IMR-90 (cell line): ENCODE measurements at regions not wholly inside any gene's neighbourhood (a gene's known extent, or its start where the extent isn't known, plus 50 kb on each side); places are given as distances from the start of the nearest gene placed in this dataset.

Source experiments
- ATAC-seq: fragments of 200-7000 bp; cut with Tn5 transposase; 2 replicates; pipeline ENCODE4 v1.9.1; 2020; ENCODE audit warnings: low read depth, mild to moderate bottlenecking, moderate library complexity
- BruUV-seq: library from RNA; stranded (reverse); fragments of 400-500 nt; replicated peaks from 2 replicates; lab custom pipeline; 2021; lab: Mats Ljungman, UMichigan
- CTCF ChIA-PET: fragments of 300-600 bp; formaldehyde crosslinking; extraction: SDS; loops from one replicate; lab custom pipeline; 2021; ENCODE audit warnings: antibody characterized with exemption; lab: Yijun Ruan, JAX
- POLR2A ChIA-PET: fragments of 300-600 bp; sonication (Branson Sonifier 250); formaldehyde crosslinking; loops from one replicate; lab custom pipeline; 2022; ENCODE audit warnings: antibody characterized with exemption; ENCODE audit not compliant: unreplicated experiment; lab: Charles Lee
- DNase-seq: peaks from one replicate; pipeline ENCODE4 v3.0.0; 2013
- H2AFZ ChIP-seq: replicated peaks from 2 replicates; pipeline ENCODE3; 2013; ENCODE audit warnings: low read length, mild to moderate bottlenecking; ENCODE audit not compliant: poor library complexity
- H2AK5ac ChIP-seq: 2 replicates; pipeline ENCODE4 v1.6.1; 2013; ENCODE audit warnings: low read depth, low read length, inconsistent platforms
- H2AK9ac ChIP-seq: replicated peaks from 2 replicates; pipeline ENCODE3; 2013; ENCODE audit warnings: mild to moderate bottlenecking, low read depth, low read length, moderate library complexity; ENCODE audit not compliant: poor library complexity
- H2BK120ac ChIP-seq: 2 replicates; pipeline ENCODE4 v1.6.1; 2013; ENCODE audit warnings: low read depth, low read length, inconsistent platforms
- H2BK15ac ChIP-seq: 3 replicates; pipeline ENCODE4 v1.6.1; 2013; ENCODE audit warnings: low read depth, low read length, inconsistent platforms
- H2BK20ac ChIP-seq: 2 replicates; pipeline ENCODE4 v1.6.1; 2013; ENCODE audit warnings: low read depth, mild to moderate bottlenecking, inconsistent platforms, low read length, moderate library complexity
- H2BK5ac ChIP-seq: 2 replicates; pipeline ENCODE4 v1.6.1; 2013; ENCODE audit warnings: mild to moderate bottlenecking, low read depth, low read length, inconsistent platforms; ENCODE audit not compliant: poor library complexity, severe bottlenecking
- H3K14ac ChIP-seq: replicated peaks from 2 replicates; pipeline ENCODE4 v1.6.1; 2013; ENCODE audit warnings: low read depth, low read length, inconsistent platforms
- H3K18ac ChIP-seq: 2 replicates; pipeline ENCODE4 v1.6.1; 2013; ENCODE audit warnings: low read depth, low read length, control low read depth
- H3K23ac ChIP-seq: 2 replicates; pipeline ENCODE4 v1.6.1; 2013; ENCODE audit warnings: low read depth, low read length, inconsistent platforms
- H3K27ac ChIP-seq: 2 replicates; pipeline ENCODE4 v1.5.1; 2013; ENCODE audit warnings: mild to moderate bottlenecking, control low read depth, low read length; ENCODE audit not compliant: insufficient read depth
- H3K27me3 ChIP-seq: 2 replicates; pipeline ENCODE4 v1.6.1; 2013; ENCODE audit warnings: low read length; ENCODE audit not compliant: control insufficient read depth, insufficient read depth
- H3K36me3 ChIP-seq: 2 replicates; pipeline ENCODE4 v1.6.1; 2013; ENCODE audit warnings: low read length, mixed read lengths; ENCODE audit not compliant: control insufficient read depth, insufficient read depth
- H3K4ac ChIP-seq: 2 replicates; pipeline ENCODE4 v1.6.1; 2013; ENCODE audit warnings: low read depth, low read length, inconsistent platforms
- H3K4me1 ChIP-seq: 2 replicates; pipeline ENCODE4 v1.6.1; 2013; ENCODE audit warnings: low read length, mixed read lengths; ENCODE audit not compliant: control insufficient read depth, insufficient read depth
- H3K4me2 ChIP-seq: 2 replicates; pipeline ENCODE4 v1.6.1; 2013; ENCODE audit warnings: low read depth, mild to moderate bottlenecking, control low read depth, low read length, moderate library complexity
- H3K4me3 ChIP-seq: 2 replicates; pipeline ENCODE4 v1.5.1; 2013; ENCODE audit warnings: low read depth, mild to moderate bottlenecking, control low read depth, low read length, moderate library complexity; ENCODE audit not compliant: insufficient read depth
- H3K56ac ChIP-seq: 2 replicates; pipeline ENCODE4 v1.6.1; 2013; ENCODE audit warnings: low read length, inconsistent platforms; ENCODE audit not compliant: insufficient read depth; ENCODE audit errors: extremely low read depth
- H3K79me1 ChIP-seq, 2 experiments: 2 replicates each; pipeline ENCODE4 v1.6.1; 2013; ENCODE audit warnings: low read length in 2 of 2, inconsistent platforms in 1 of 2, low read depth in 1 of 2
- H3K9ac ChIP-seq: 2 replicates; pipeline ENCODE4 v1.6.1; 2013; ENCODE audit warnings: low read depth, low read length, control low read depth
- H3K9me1 ChIP-seq: 2 replicates; pipeline ENCODE4 v1.6.1; 2013; ENCODE audit warnings: low read length, inconsistent platforms; ENCODE audit not compliant: insufficient read depth
- H3K9me3 ChIP-seq: 2 replicates; pipeline ENCODE4 v1.6.1; 2013; ENCODE audit warnings: low read length; ENCODE audit not compliant: control insufficient read depth, insufficient read depth
- H4K20me1 ChIP-seq: 2 replicates; pipeline ENCODE4 v1.6.1; 2013; ENCODE audit warnings: low read length, inconsistent platforms; ENCODE audit not compliant: insufficient read depth
- H4K5ac ChIP-seq: 2 replicates; pipeline ENCODE4 v1.6.1; 2013; ENCODE audit warnings: mild to moderate bottlenecking, low read depth, low read length, control low read depth
- H4K8ac ChIP-seq, 2 experiments: 2 replicates each; pipeline ENCODE4 v1.6.1; 2013; ENCODE audit warnings: low read depth in 2 of 2, low read length in 2 of 2, control low read depth in 1 of 2, inconsistent platforms in 1 of 2
- H4K91ac ChIP-seq: 2 replicates; pipeline ENCODE4 v1.6.1; 2013; ENCODE audit warnings: low read depth, low read length, inconsistent platforms; ENCODE audit not compliant: insufficient read depth
- BHLHE40 ChIP-seq: fragments of 150-350 bp; IDR thresholded peaks from 2 replicates; pipeline ENCODE4 v1.6.1; 2016; ENCODE audit warnings: mild to moderate bottlenecking, low read depth, low read length
- CEBPB ChIP-seq: IDR thresholded peaks from 2 replicates; pipeline ENCODE4 v1.6.1; 2012; ENCODE audit warnings: low read depth, low read length, improper control_type of control experiment
- CHD1 ChIP-seq: IDR thresholded peaks from 2 replicates; pipeline ENCODE4 v1.6.1; 2012; ENCODE audit warnings: low read depth, low read length, improper control_type of control experiment
- FOS ChIP-seq: fragments of 150-350 bp; IDR thresholded peaks from 2 replicates; pipeline ENCODE4 v1.6.1; 2016; ENCODE audit warnings: low read depth, low read length
- MAFK ChIP-seq: IDR thresholded peaks from 2 replicates; pipeline ENCODE4 v1.6.1; 2012; ENCODE audit warnings: low read depth, low read length, improper control_type of control experiment
- MAZ ChIP-seq: IDR thresholded peaks from 2 replicates; pipeline ENCODE4 v1.6.1; 2012; ENCODE audit warnings: low read depth, mild to moderate bottlenecking, low read length, improper control_type of control experiment, moderate library complexity, borderline replicate concordance
- MXI1 ChIP-seq: IDR thresholded peaks from 2 replicates; pipeline ENCODE4 v1.6.1; 2012; ENCODE audit warnings: low read depth, mild to moderate bottlenecking, low read length, moderate library complexity, borderline replicate concordance
- NFE2L2 ChIP-seq: fragments of 150-350 bp; IDR thresholded peaks from 2 replicates; pipeline ENCODE4 v1.6.1; 2016; ENCODE audit warnings: low read depth, mild to moderate bottlenecking, low read length
- POLR2A ChIP-seq: IDR thresholded peaks from 2 replicates; pipeline ENCODE4 v1.6.1; 2012; ENCODE audit warnings: mild to moderate bottlenecking, low read depth, low read length
- RAD21 ChIP-seq: IDR thresholded peaks from 2 replicates; pipeline ENCODE4 v1.6.1; 2012; ENCODE audit warnings: low read length, improper control_type of control experiment
- RCOR1 ChIP-seq: IDR thresholded peaks from 2 replicates; pipeline ENCODE4 v1.6.1; 2012; ENCODE audit warnings: mild to moderate bottlenecking, low read length, improper control_type of control experiment; ENCODE audit not compliant: insufficient replicate concordance
- RFX5 ChIP-seq: IDR thresholded peaks from 2 replicates; pipeline ENCODE4 v1.8.0; 2012; ENCODE audit warnings: low read depth, mild to moderate bottlenecking, low read length, moderate library complexity
- SMC3 ChIP-seq: fragments of 150-350 bp; IDR thresholded peaks from 2 replicates; pipeline ENCODE4 v1.6.1; 2016; ENCODE audit warnings: low read depth, mild to moderate bottlenecking, antibody characterized with exemption, low read length, moderate library complexity
- WGBS, 2 experiments: methylation state at CpG; one replicate each; pipeline versions ENCODE4 v1.1.5 to v1.1.7; 2013; ENCODE audit warnings: missing lambda C conversion rate in 2 of 2; ENCODE audit not compliant: insufficient read length in 1 of 2; ENCODE audit errors: extremely low coverage in 2 of 2; 5-methylcytosine and 5-hydroxymethylcytosine counted together
- dilution Hi-C: fragments of 300-500 bp; cut with HindIII; formaldehyde crosslinking; loops from one replicate; pipeline ENCODE4 v1.14.3; 2018; ENCODE audit warnings: low sequenced_read_pairs; ENCODE audit not compliant: unreplicated experiment
- in situ Hi-C: fragments of 300-500 bp; cut with MboI; formaldehyde crosslinking; loops from 3 replicates; pipeline ENCODE4 v1.14.3; 2019; ENCODE audit warnings: low sequenced_read_pairs, inconsistent platforms, mixed read lengths
- intact Hi-C: fragments of 100-400 bp; cut with micrococcal nuclease; formaldehyde crosslinking; loops from 2 replicates; pipeline ENCODE4 v1.10.0; 2022
- TF ChIP-seq, protein P1 (sequence below): fragments of 150-350 bp; IDR thresholded peaks from 2 replicates; pipeline ENCODE4 v1.6.1; 2016; ENCODE audit warnings: low read depth, mild to moderate bottlenecking, low read length, moderate library complexity, borderline replicate concordance
- TF ChIP-seq, protein P2 (sequence below): conservative IDR thresholded peaks from 2 replicates; pipeline ENCODE4 v1.5.1; 2012; ENCODE audit warnings: mild to moderate bottlenecking, low read depth, low read length, improper control_type of control experiment

DNA sequence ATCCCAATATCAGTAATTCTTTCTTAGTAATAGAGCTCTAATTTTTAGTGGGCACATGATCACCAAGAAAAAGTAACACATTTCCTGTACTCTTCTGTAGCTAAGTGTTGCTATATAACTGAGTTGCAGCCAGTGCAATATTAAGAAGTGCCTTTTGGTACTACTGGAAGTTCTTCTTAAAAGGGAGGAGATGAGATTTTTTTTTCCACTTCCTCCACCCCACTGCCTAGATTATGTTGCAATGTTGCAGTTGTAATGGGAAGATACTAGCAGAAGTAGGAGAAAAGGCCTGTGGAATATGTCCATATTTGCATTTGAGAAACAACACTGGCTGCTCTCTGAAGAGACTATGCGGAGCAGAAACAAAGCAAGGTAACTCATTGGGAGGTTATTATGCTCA is 280.6 kb upstream of the ANO5 start:
- ATAC-seq = no peak
- peaks cover 4% of the 10 kb centered on the region for H3K9me3 ChIP-seq
- no peaks in the 10 kb centered on the region for H3K36me3 ChIP-seq
- no peak overlapping the region for H3K4me3 ChIP-seq
- no peak overlapping the region for H4K91ac ChIP-seq
- H2BK15ac ChIP-seq = no peak overlapping the region
- no CpG with 5 or more reads among the region's 1 CpG for WGBS, 2 experiments
- no peaks in the 10 kb centered on the region for H3K9me1 ChIP-seq
- no peak overlapping the region for H2AK9ac ChIP-seq
- TF ChIP-seq CEBPB (no peak), FOS (no peak), RAD21 (no peak), MAZ (no peak), MAFK (no peak), CHD1 (no peak), MXI1 (no peak), RCOR1 (no peak), NFE2L2 (no peak), POLR2A (no peak), SMC3 (no peak), BHLHE40 (no peak), RFX5 (no peak)
- TF ChIP-seq, protein P1, sequence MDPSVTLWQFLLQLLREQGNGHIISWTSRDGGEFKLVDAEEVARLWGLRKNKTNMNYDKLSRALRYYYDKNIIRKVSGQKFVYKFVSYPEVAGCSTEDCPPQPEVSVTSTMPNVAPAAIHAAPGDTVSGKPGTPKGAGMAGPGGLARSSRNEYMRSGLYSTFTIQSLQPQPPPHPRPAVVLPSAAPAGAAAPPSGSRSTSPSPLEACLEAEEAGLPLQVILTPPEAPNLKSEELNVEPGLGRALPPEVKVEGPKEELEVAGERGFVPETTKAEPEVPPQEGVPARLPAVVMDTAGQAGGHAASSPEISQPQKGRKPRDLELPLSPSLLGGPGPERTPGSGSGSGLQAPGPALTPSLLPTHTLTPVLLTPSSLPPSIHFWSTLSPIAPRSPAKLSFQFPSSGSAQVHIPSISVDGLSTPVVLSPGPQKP = no peak
- TF ChIP-seq, protein P2, sequence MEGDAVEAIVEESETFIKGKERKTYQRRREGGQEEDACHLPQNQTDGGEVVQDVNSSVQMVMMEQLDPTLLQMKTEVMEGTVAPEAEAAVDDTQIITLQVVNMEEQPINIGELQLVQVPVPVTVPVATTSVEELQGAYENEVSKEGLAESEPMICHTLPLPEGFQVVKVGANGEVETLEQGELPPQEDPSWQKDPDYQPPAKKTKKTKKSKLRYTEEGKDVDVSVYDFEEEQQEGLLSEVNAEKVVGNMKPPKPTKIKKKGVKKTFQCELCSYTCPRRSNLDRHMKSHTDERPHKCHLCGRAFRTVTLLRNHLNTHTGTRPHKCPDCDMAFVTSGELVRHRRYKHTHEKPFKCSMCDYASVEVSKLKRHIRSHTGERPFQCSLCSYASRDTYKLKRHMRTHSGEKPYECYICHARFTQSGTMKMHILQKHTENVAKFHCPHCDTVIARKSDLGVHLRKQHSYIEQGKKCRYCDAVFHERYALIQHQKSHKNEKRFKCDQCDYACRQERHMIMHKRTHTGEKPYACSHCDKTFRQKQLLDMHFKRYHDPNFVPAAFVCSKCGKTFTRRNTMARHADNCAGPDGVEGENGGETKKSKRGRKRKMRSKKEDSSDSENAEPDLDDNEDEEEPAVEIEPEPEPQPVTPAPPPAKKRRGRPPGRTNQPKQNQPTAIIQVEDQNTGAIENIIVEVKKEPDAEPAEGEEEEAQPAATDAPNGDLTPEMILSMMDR = no peak
- no peak overlapping the region for H3K4ac ChIP-seq
- BruUV-seq = no TSS peak
- no peak overlapping the region for H2AFZ ChIP-seq
- H2BK20ac ChIP-seq = no peak overlapping the region
- H4K5ac ChIP-seq = no peak overlapping the region
- in situ Hi-C loops = no loop called here
- no peaks in the 10 kb centered on the region for H3K79me1 ChIP-seq
- no peak overlapping the region for H3K4me2 ChIP-seq
- no peaks in the 10 kb centered on the region for H3K4me1 ChIP-seq
- no peak overlapping the region for H2AK5ac ChIP-seq
- H3K56ac ChIP-seq = no peak overlapping the region
- H3K23ac ChIP-seq = no peak overlapping the region
- no peak overlapping the region for H3K9ac ChIP-seq
- no peak overlapping the region for H3K18ac ChIP-seq
- POLR2A ChIA-PET = no interaction called here
- no peak overlapping the region for H3K14ac ChIP-seq
- H4K8ac ChIP-seq = no peak overlapping the region
- H2BK5ac ChIP-seq = no peak overlapping the region
- dilution Hi-C loops = no loop called here
- H2BK120ac ChIP-seq = no peak overlapping the region
- no peak overlapping the region for H3K27ac ChIP-seq
- no peak for DNase-seq
- no peaks in the 10 kb centered on the region for H4K20me1 ChIP-seq
- H3K27me3 ChIP-seq = no peaks in the 10 kb centered on the region
- intact Hi-C loops = no loop called here
- CTCF ChIA-PET = no interaction called here
